COLO829 (cell line): ENCODE measurements at regions not wholly inside any gene's neighbourhood (a gene's known extent, or its start where the extent isn't known, plus 50 kb on each side); places are given as distances from the start of the nearest gene placed in this dataset.

Experiments used
- DNase-seq: peaks from one replicate; pipeline ENCODE4 v3.0.0; 2012; ENCODE audit warnings: low spot score

- no peak for DNase-seq
These were observed 205.1 kb upstream of the EMCN start for GRCh38 chr4:100722866-100723459.

- no peak for DNase-seq
These were observed 204.3 kb upstream of the EMCN start for GRCh38 chr4:100722133-100722532.

GRCh38 chr4:100721490-100721889 lies 203.7 kb upstream of the EMCN start:
- no peak for DNase-seq

GRCh38 chr4:100721077-100721476 lies 203.3 kb upstream of the EMCN start:
- no peak for DNase-seq

- DNase-seq, result no peak
These were observed 198.6 kb upstream of the EMCN start for GRCh38 chr4:100716416-100716815.

GRCh38 chr4:100708776-100709175 lies 191.0 kb upstream of the EMCN start:
- no peak for DNase-seq

GRCh38 chr4:100707786-100708185 lies 190.0 kb upstream of the EMCN start:
- DNase-seq, result no peak

GRCh38 chr4:100696531-100696930 lies 178.7 kb upstream of the EMCN start:
- no peak for DNase-seq

GRCh38 chr4:100695871-100696270 lies 178.0 kb upstream of the EMCN start:
- peak; percentile 31 for DNase-seq

- no peak for DNase-seq
These were observed 177.3 kb upstream of the EMCN start for GRCh38 chr4:100695039-100695654.

- no peak for DNase-seq
These were observed 176.6 kb upstream of the EMCN start for GRCh38 chr4:100694467-100694866.

GRCh38 chr4:100690812-100691211 lies 173.0 kb upstream of the EMCN start:
- no peak for DNase-seq

- DNase-seq, result no peak
These were observed 170.5 kb upstream of the EMCN start for GRCh38 chr4:100688368-100688767.

- DNase-seq, result no peak
These were observed 164.8 kb upstream of the EMCN start for GRCh38 chr4:100682477-100683218.

GRCh38 chr4:100681289-100681688 lies 163.5 kb upstream of the EMCN start:
- no peak for DNase-seq

- DNase-seq, result no peak
These were observed 162.1 kb upstream of the EMCN start for GRCh38 chr4:100679926-100680325.

GRCh38 chr4:100674976-100675375 lies 157.2 kb upstream of the EMCN start:
- DNase-seq, result no peak

- DNase-seq, result peak; percentile 13
These were observed 139.4 kb upstream of the EMCN start for GRCh38 chr4:100657187-100657586.

- DNase-seq, result no peak
These were observed 133.8 kb upstream of the EMCN start for GRCh38 chr4:100651499-100652175.

- peak; percentile 28 for DNase-seq
These were observed 131.6 kb upstream of the EMCN start for GRCh38 chr4:100649417-100649816.

GRCh38 chr4:100644150-100644549 lies 126.3 kb upstream of the EMCN start:
- no peak for DNase-seq

- DNase-seq, result no peak
These were observed 123.5 kb upstream of the EMCN start for GRCh38 chr4:100641336-100641735.

- DNase-seq, result no peak
These were observed 118.1 kb upstream of the EMCN start for GRCh38 chr4:100635899-100636298.
